Naive B cell (primary cell): ENCODE measurements at regions not wholly inside any gene's neighbourhood (a gene's known extent, or its start where the extent isn't known, plus 50 kb on each side); places are given as distances from the start of the nearest gene placed in this dataset.
A peak's percentile ranks its signal among the peaks of the same experiment; 100 is the strongest.

ENCODE experiments used
- ATAC-seq, 2 donors: fragments of 150-1000 bp; cut with Tn5 transposase; 2 replicates each; pipeline ENCODE4 v1.10.0; 2021; ENCODE audit warnings: low read depth in 2 of 2, mild to moderate bottlenecking in 2 of 2, moderate library complexity in 2 of 2
- DNase-seq: peaks from one replicate; pipeline ENCODE4 v3.0.0; 2022
- H3K27ac Mint-ChIP-seq, 6 donors: one replicate each; pipeline ENCODE4 v1.8.0; 2020 to 2022; ENCODE audit warnings: mild to moderate bottlenecking in 6 of 6, mixed read lengths in 6 of 6, moderate library complexity in 5 of 6, inconsistent platforms in 2 of 6
- H3K27me3 Mint-ChIP-seq, 3 donors: one replicate each; pipeline ENCODE4 v1.8.0; 2021 to 2022; ENCODE audit warnings: mixed read lengths in 3 of 3, mild to moderate bottlenecking in 1 of 3
- H3K36me3 Mint-ChIP-seq, 2 donors: one replicate each; pipeline ENCODE4 v1.8.0; 2020 to 2022; ENCODE audit warnings: mixed read lengths in 2 of 2, inconsistent platforms in 1 of 2, mild to moderate bottlenecking in 1 of 2
- H3K4me1 Mint-ChIP-seq, 3 donors: one replicate each; pipeline ENCODE4 v1.8.0; 2020 to 2022; ENCODE audit warnings: mixed read lengths in 3 of 3, inconsistent platforms in 1 of 3, mild to moderate bottlenecking in 1 of 3, moderate library complexity in 1 of 3
- H3K4me3 Mint-ChIP-seq, 8 donors: one replicate each; pipeline ENCODE4 v1.8.0; 2020 to 2022; ENCODE audit warnings: mild to moderate bottlenecking in 8 of 8, mixed read lengths in 8 of 8, moderate library complexity in 8 of 8, inconsistent platforms in 2 of 8
- H3K9me3 Mint-ChIP-seq, 7 donors: one replicate each; pipeline ENCODE4 v1.8.0; 2020 to 2022; ENCODE audit warnings: mixed read lengths in 7 of 7, mild to moderate bottlenecking in 5 of 7, inconsistent platforms in 2 of 7, moderate library complexity in 1 of 7

DNA sequence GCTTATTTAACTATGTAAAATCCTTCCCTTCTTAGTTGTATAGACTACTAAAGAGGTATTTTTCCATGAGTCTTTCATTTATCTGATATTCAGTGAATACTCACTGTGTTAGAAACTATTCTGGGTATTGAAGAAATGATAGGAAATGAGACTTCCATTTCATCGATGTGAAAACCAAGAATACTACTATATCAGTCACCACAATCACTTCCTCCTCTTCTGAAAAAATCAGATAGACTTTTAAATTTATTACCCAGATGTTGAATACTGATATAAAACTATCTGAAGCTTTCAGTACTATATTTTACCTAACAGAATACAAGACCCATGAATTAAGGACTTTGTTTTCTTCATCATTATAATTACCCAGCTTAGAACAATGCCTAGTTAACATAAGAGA, 1801.1 kb upstream of the CELF4 start:
- H3K36me3 Mint-ChIP-seq, result no peaks in the 10 kb centered on the region
- H3K27ac Mint-ChIP-seq, result no peak overlapping the region
- H3K4me3 Mint-ChIP-seq, result no peak overlapping the region
- no peaks in the 10 kb centered on the region for H3K4me1 Mint-ChIP-seq
- ATAC-seq (no peak), DNase-seq (no peak)
- no peaks in the 10 kb centered on the region for H3K27me3 Mint-ChIP-seq
- peaks cover 0 to 4% (median 0%) of the 10 kb centered on the region in 7 donors for H3K9me3 Mint-ChIP-seq

DNA sequence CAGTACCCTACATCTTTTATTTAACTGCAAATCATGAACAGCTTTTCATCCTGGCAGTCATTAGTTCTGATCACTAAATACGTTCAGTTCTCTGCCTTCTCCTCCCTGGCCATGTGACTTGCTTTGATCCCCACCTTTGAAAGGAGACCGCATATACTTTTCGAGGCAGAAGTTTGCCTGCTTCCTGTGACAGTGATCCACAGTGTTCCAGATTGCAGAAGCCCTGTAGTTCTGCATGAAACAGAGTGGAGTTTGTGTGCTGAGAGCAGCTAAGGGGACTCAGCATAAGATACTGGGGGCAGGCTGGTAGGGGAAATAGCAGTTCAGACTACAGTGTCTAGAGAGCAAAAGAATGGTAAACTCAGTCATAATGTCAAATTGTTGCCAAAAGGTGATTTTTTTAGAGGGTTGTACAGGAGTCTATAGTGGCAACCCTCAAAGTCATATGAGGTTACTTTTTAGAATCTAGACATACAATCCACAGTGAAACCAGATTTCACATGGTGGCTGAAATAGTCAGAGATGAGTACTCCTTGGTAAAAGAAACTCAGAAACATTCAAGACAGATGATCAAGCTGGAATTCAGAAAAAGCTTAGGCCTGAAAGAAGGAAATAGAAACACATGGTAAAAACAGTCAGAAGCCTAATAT, 1800.4 kb upstream of the CELF4 start:
- H3K36me3 Mint-ChIP-seq, result no peaks in the 10 kb centered on the region
- H3K27ac Mint-ChIP-seq, result no peak overlapping the region
- DNase-seq (no peak), ATAC-seq (no peak)
- no peak overlapping the region for H3K4me3 Mint-ChIP-seq
- no peaks in the 10 kb centered on the region for H3K4me1 Mint-ChIP-seq
- peaks cover 0 to 4% (median 0%) of the 10 kb centered on the region in 7 donors for H3K9me3 Mint-ChIP-seq
- H3K27me3 Mint-ChIP-seq, result no peaks in the 10 kb centered on the region

DNA sequence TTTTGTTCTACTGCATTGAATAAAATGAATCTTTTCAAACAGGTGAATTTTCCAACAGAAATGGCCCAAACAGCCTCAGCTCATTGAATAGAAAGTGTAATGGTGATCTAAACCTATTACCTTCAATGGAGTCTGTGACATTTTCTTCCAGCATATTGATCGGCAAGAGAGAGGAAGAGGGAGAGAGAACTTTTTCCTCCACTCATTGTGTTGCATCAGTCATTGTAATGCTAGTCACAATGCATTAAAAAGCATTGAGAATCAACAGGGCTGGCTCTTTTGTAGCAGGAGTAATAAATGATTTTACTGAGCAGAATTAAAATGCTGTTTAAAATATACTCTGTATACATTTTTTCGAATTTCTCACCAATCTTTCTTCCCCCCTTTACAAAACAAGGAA, 1794.5 kb upstream of the CELF4 start:
- H3K9me3 Mint-ChIP-seq, result peaks cover 0 to 2% (median 0%) of the 10 kb centered on the region in 7 donors

DNA sequence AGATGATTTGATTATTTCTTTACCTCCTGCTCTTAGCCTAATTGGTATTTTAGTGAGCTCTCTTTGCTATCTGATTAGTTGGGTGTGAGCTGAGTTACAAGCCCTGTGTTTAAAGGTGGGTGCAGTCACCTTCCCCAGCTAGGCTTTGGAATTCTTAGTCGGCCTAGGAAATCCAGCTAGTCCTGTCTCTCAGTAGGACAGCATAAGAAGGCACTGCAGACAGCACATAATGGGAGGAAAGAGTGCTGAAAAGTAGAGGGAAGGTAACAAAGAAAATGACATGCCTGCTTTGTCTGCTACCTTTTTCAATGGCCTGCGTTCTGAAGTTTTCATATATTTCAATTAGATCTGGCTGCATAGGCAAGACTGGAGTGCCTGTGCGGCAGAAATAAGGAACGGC, 1794.0 kb upstream of the CELF4 start:
- H3K27me3 Mint-ChIP-seq, result no peaks in the 10 kb centered on the region
- no peak overlapping the region for H3K4me3 Mint-ChIP-seq
- DNase-seq (no peak), ATAC-seq (no peak)
- peaks cover 0 to 2% (median 0%) of the 10 kb centered on the region in 7 donors for H3K9me3 Mint-ChIP-seq
- no peaks in the 10 kb centered on the region for H3K36me3 Mint-ChIP-seq
- no peak overlapping the region for H3K27ac Mint-ChIP-seq
- no peaks in the 10 kb centered on the region for H3K4me1 Mint-ChIP-seq

More for the DNA sequence above, 1794.5 kb upstream of the CELF4 start:
- no peaks in the 10 kb centered on the region for H3K36me3 Mint-ChIP-seq
- no peak overlapping the region for H3K27ac Mint-ChIP-seq
- no peaks in the 10 kb centered on the region for H3K4me1 Mint-ChIP-seq
- no peaks in the 10 kb centered on the region for H3K27me3 Mint-ChIP-seq
- DNase-seq, result no peak
- no peak for ATAC-seq
- H3K4me3 Mint-ChIP-seq, result no peak overlapping the region

DNA sequence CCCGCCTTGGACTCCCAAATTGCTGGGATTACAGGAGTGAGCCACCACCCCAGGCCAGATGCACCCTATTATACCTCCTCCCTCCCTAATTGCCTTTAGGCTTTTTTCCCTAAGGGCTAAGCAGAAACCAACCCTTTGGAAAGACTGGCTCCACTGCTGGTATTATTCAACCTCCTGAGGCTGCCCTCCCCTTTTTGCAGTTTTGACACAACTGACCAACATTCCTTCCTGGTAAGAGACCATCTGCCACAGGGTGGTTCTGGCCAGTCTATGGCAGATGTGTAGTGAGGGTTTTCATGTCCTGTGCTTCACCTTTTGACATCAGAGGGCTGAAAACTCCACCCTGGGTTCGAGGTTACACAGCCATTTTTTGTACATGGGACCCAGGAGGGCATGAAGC, 1785.3 kb upstream of the CELF4 start:
- H3K36me3 Mint-ChIP-seq, result no peaks in the 10 kb centered on the region
- ATAC-seq (no peak), DNase-seq (no peak)
- no peaks in the 10 kb centered on the region for H3K27me3 Mint-ChIP-seq
- H3K4me3 Mint-ChIP-seq, result no peak overlapping the region
- H3K9me3 Mint-ChIP-seq, result peaks cover 0 to 2% (median 0%) of the 10 kb centered on the region in 7 donors
- no peak overlapping the region for H3K27ac Mint-ChIP-seq
- H3K4me1 Mint-ChIP-seq, result no peaks in the 10 kb centered on the region

DNA sequence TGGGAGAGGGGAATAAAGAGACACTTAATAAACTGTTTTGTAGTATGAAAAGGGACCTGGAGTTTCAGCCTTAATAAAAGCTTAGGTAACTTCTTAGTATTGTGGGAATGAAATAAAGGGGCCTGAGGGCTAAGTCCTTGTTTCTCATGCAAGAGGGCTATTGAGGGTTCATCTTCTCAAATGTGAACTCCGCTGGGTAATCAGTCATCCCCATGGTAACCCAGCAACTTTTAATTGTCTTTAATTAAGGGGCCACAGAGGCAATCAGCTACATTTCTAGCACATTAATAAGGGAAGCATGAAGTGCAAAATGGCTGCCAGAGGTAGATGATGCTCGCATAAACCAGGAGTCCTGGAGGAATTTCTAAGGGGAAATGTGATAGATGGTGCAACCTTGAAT, 1784.2 kb upstream of the CELF4 start:
- Mint-ChIP-seq H3K9me3 (peaks cover 0 to 2% (median 0%) of the 10 kb centered on the region in 7 donors), H3K36me3 (no peaks in the 10 kb centered on the region), H3K4me3 (no peak overlapping the region), H3K27me3 (no peaks in the 10 kb centered on the region), H3K4me1 (no peaks in the 10 kb centered on the region), H3K27ac (peak overlapping the region in 1 of 6 donors; percentile 64)
- DNase-seq (no peak), ATAC-seq (no peak)

DNA sequence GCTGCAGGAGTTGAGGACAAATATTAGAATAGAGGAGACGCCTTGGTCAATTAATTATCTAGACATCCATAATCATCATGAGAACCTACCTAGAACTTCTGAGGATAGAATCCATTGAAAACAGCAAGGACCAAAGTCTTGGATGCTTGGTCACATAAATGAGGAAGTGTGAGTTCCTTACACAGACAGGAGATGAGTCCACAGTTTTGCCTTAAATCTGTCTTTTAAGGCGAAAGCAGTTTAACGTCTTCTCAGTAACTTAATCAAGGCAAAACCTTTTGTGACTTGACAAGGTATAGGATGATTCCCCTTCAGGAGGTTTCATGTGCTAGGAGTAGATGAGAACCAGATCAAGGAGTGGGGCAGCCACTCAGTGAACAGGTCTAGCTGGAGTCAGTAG, 1783.2 kb upstream of the CELF4 start:
- H3K9me3 Mint-ChIP-seq, result peaks cover 0 to 4% (median 0%) of the 10 kb centered on the region in 7 donors
- no peaks in the 10 kb centered on the region for H3K36me3 Mint-ChIP-seq
- no peak for ATAC-seq
- no peak overlapping the region for H3K27ac Mint-ChIP-seq
- no peak overlapping the region for H3K4me3 Mint-ChIP-seq
- no peaks in the 10 kb centered on the region for H3K4me1 Mint-ChIP-seq
- no peaks in the 10 kb centered on the region for H3K27me3 Mint-ChIP-seq
- DNase-seq, result no peak

DNA sequence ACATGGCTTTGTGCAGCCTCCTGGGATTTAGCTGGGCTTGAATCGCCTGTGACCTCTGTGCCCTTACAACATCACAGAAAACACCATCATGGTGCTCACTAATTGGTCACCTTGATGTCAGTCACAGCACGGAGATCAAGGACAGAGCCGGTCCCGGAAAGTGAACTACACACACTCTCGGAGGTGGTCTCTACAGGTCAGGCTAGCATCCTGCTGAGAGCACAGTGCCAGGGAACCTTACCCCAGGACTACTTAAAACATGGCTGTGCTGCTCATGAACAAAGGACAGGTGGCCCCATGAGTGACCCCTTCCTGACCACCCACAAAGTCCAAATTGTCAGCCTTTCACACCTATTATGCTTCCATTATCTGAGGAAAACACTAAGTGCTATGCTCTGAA, 1782.1 kb upstream of the CELF4 start:
- H3K4me3 Mint-ChIP-seq, result no peak overlapping the region
- H3K4me1 Mint-ChIP-seq, result no peaks in the 10 kb centered on the region
- ATAC-seq (no peak), DNase-seq (no peak)
- H3K27me3 Mint-ChIP-seq, result no peaks in the 10 kb centered on the region
- no peak overlapping the region for H3K27ac Mint-ChIP-seq
- H3K36me3 Mint-ChIP-seq, result no peaks in the 10 kb centered on the region
- peaks cover 0 to 6% (median 0%) of the 10 kb centered on the region in 7 donors for H3K9me3 Mint-ChIP-seq

DNA sequence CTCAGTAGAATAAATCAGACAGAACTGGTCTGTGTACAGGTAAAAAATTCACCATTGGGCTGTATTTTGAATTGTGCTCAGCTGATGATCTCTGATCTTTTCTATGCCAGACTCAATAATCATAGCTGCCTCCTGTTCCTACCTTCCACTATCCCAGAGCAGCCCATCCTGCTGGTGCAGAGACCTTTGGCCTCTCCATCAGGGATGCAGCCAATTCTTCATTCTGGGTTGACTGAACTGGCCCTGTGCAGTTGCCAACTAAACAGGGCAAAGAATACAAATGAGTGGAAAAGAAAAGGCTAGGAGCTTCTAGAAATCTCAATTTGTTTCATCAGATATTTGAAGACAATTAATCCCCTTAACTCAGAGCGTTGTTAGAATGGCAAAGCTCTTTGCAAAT, 1781.3 kb upstream of the CELF4 start:
- DNase-seq (no peak), ATAC-seq (no peak)
- Mint-ChIP-seq H3K4me1 (no peaks in the 10 kb centered on the region), H3K4me3 (no peak overlapping the region), H3K36me3 (no peaks in the 10 kb centered on the region), H3K9me3 (peaks cover 0 to 6% (median 0%) of the 10 kb centered on the region in 7 donors), H3K27ac (no peak overlapping the region), H3K27me3 (no peaks in the 10 kb centered on the region)

DNA sequence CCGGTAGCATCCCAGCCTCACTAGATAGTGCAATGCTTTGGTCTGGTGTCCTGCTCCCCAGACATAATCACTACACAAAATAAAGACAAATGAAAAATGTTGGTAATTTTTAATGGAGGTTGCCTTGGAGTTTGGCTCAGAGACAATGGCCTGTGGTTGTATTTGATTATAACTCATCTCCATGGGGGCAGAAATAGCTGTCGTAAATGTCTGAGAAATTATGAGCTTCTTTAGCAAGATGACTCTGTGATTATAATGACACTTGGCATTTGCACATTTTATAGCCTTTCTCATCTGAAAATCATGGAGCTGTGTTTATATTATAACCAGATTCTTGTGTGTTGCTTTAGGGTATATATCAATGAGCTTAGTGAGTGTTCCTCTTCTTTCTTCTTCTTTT, 1779.7 kb upstream of the CELF4 start:
- no peak overlapping the region for H3K4me3 Mint-ChIP-seq
- peaks cover 0 to 6% (median 0%) of the 10 kb centered on the region in 7 donors for H3K9me3 Mint-ChIP-seq
- no peaks in the 10 kb centered on the region for H3K4me1 Mint-ChIP-seq
- ATAC-seq, result no peak
- H3K27me3 Mint-ChIP-seq, result no peaks in the 10 kb centered on the region
- DNase-seq, result no peak
- no peak overlapping the region for H3K27ac Mint-ChIP-seq
- no peaks in the 10 kb centered on the region for H3K36me3 Mint-ChIP-seq

DNA sequence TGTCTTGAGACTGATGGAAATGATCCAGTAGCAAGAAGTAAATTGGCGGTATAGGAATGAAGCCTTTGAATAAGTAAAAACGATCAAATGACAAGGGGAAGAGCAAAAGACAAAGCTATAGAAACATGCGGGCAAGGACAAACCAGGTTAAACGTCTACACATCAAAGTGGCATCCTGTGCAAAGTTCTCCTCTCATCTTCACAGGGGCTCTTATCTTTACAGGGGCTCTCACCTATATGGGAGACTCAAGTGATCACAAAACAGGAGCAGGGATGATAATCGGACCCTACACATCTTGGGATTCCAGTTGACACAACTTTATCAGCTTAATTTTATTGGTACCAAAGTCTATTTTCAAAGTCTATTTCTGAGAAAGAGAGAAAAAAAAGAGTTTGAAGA, 1778.9 kb upstream of the CELF4 start:
- DNase-seq (no peak), ATAC-seq (no peak)
- no peaks in the 10 kb centered on the region for H3K36me3 Mint-ChIP-seq
- H3K4me1 Mint-ChIP-seq, result no peaks in the 10 kb centered on the region
- H3K9me3 Mint-ChIP-seq, result peaks cover 0 to 10% (median 0%) of the 10 kb centered on the region in 7 donors
- H3K27me3 Mint-ChIP-seq, result no peaks in the 10 kb centered on the region
- H3K4me3 Mint-ChIP-seq, result no peak overlapping the region
- H3K27ac Mint-ChIP-seq, result no peak overlapping the region

DNA sequence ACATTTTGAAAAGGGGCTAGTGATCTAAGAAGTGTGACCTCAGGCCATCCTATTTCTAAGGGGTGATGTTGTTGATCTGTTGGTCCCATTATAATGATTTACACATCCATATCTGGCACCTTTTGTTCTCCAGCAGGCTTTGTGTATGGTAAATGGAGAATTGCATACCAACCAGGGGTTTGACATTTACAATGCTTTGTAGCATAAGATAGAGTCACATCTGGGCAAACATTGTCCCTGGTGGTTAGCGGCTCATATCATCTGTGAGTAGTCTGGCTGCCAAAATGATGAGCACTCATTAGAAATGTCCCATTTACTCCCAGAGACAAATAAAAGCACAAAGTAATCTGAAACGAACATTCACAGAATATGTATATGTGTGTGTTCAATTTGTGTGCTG, 1775.5 kb upstream of the CELF4 start:
- Mint-ChIP-seq H3K27me3 (no peaks in the 10 kb centered on the region), H3K9me3 (peaks cover 0 to 11% (median 2%) of the 10 kb centered on the region in 7 donors), H3K36me3 (no peaks in the 10 kb centered on the region), H3K4me1 (no peaks in the 10 kb centered on the region), H3K27ac (no peak overlapping the region), H3K4me3 (no peak overlapping the region)
- DNase-seq (no peak), ATAC-seq (no peak)

DNA sequence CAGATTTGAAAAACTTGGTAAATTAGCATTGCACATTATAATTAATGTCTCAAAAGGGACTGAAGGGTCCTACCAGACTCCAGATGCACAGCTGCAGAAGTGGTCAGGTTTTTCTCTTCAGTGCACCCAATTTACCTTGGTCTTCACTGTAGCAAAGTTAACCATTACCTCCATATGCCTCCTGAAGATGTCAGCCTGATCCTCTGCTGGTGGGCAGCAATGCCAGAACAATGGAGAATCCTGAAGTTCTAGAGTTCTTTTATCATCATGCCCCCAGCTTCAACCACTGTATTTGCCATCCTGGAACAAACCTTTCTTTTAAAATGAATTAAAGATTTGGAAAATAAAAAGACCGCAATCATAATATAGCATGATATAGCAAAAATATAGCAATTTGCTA, 1774.8 kb upstream of the CELF4 start:
- Mint-ChIP-seq H3K27me3 (no peaks in the 10 kb centered on the region), H3K36me3 (no peaks in the 10 kb centered on the region), H3K4me1 (no peaks in the 10 kb centered on the region), H3K27ac (no peak overlapping the region), H3K4me3 (no peak overlapping the region), H3K9me3 (peaks cover 0 to 11% (median 2%) of the 10 kb centered on the region in 7 donors)
- DNase-seq, result no peak
- no peak for ATAC-seq

DNA sequence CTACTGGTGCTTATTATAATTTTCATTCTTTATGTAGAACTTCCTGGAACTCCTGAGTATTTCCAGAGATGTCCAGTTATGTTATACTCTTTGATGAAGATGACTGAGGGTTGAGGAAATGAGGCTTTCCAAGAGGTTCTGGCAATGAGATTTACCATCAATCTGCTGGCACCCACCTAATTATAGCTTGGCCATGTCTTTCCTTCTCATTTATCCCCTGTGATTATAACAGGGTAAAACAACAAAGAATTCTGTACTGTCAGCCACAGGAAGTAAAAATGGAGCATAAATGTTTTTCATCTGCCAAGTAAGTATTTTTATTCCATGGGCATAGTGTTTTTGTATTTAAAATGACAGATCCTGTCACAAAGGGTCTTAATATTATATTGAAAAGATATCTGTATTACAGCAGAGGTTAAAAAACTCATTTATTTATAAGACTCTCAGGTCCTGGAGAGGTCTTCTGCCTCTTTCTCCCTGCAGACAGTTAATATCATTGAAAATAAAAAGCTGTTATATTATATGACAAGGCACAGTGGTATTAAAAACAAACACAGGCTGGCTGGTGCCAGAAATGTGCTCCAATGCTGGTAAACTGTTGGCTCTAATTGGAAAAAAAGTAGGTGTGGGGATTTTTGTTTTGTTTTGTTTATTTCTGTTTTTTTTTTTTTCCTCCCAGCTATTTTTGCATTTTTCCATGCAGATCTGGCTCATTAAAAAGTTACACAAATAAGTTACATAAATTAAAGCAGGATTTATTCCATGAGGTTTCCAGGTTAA, 1764.1 kb upstream of the CELF4 start:
- ATAC-seq (no peak), DNase-seq (no peak)
- no peak overlapping the region for H3K4me3 Mint-ChIP-seq
- H3K27me3 Mint-ChIP-seq, result no peaks in the 10 kb centered on the region
- no peaks in the 10 kb centered on the region for H3K36me3 Mint-ChIP-seq
- no peak overlapping the region for H3K27ac Mint-ChIP-seq
- no peaks in the 10 kb centered on the region for H3K4me1 Mint-ChIP-seq
- H3K9me3 Mint-ChIP-seq, result peaks cover 0 to 2% (median 0%) of the 10 kb centered on the region in 7 donors
